HepG2 (cell line): ENCODE measurements at regions not wholly inside any gene's neighbourhood (a gene's known extent, or its start where the extent isn't known, plus 50 kb on each side); places are given as distances from the start of the nearest gene placed in this dataset.

Experiments used
- ATAC-seq: fragments of 200-7000 bp; cut with Tn5 transposase; 3 replicates; pipeline ENCODE4 v1.9.1; 2020; ENCODE audit warnings: mild to moderate bottlenecking, moderate library complexity
- BruUV-seq: library from RNA; stranded (reverse); fragments of 400-500 nt; replicated peaks from 2 replicates; lab custom pipeline; 2021; lab: Mats Ljungman, UMichigan
- CTCF ChIA-PET: fragments of 300-600 bp; formaldehyde crosslinking; extraction: SDS; loops from one replicate; lab custom pipeline; 2021; ENCODE audit warnings: low total read pairs, inconsistent platforms, low intra/inter-chr PET ratio; lab: Yijun Ruan, JAX
- POLR2A ChIA-PET: fragments of 350-600 bp; sonication (Branson Sonifier 250); formaldehyde crosslinking; loops from one replicate; lab custom pipeline; 2020; ENCODE audit warnings: antibody characterized with exemption, inconsistent platforms; lab: Yijun Ruan, JAX
- DNase-seq: peaks from one replicate; pipeline ENCODE4 v3.0.0-alpha.2; 2015; ENCODE audit warnings: low spot score
- FAIRE-seq: peaks from 3 replicates; lab custom pipeline; 2011; peaks lifted over from hg19 to GRCh38; lab: Jason Lieb, UNC
- H2AFZ ChIP-seq: one replicate; pipeline ENCODE4 v1.6.1; 2011; ENCODE audit warnings: low read length, inconsistent platforms
- H3K27ac ChIP-seq: fragments of 300-600 bp; 3 replicates; pipeline ENCODE4 v1.8.0; 2011; ENCODE audit warnings: mixed run types, mild to moderate bottlenecking, mixed read lengths, low read length, inconsistent platforms; ENCODE audit not compliant: insufficient read depth; ENCODE audit errors: extremely low read length
- H3K27me3 ChIP-seq, 2 experiments: fragments of 200-600 bp in 1 of 2; 2 replicates in 1 of 2; 3 replicates in 1 of 2; pipeline versions ENCODE4 v1.6.0 to v1.8.0; 2011; ENCODE audit warnings: low read length in 2 of 2, mild to moderate bottlenecking in 2 of 2, moderate library complexity in 2 of 2, inconsistent platforms in 1 of 2; ENCODE audit not compliant: insufficient read depth in 2 of 2, control insufficient read depth in 1 of 2
- H3K36me3 ChIP-seq, 2 experiments: fragments of 200-600 bp in 1 of 2; replicated peaks in 1 of 2; 2 replicates in 1 of 2; 3 replicates in 1 of 2; pipeline versions ENCODE4 v1.5.1 to v1.8.0; 2011; ENCODE audit warnings: low read length in 2 of 2, inconsistent platforms in 1 of 2; ENCODE audit not compliant: insufficient read depth in 2 of 2, control insufficient read depth in 1 of 2
- H3K4me1 ChIP-seq: 2 replicates; pipeline ENCODE4 v1.5.1; 2012; ENCODE audit warnings: low read length, inconsistent platforms; ENCODE audit not compliant: insufficient read depth
- H3K4me2 ChIP-seq: 2 replicates; pipeline ENCODE4 v1.6.0; 2011; ENCODE audit warnings: low read depth, low read length, inconsistent platforms
- H3K4me3 ChIP-seq, 3 experiments: fragments of 200-600 bp in 1 of 3; sonication (generic), shearing (Covaris generic) in 1 of 3; replicated peaks in 1 of 3; 2 replicates each; pipeline ENCODE4 v1.5.1; 2011 to 2016; ENCODE audit warnings: low read length in 3 of 3, inconsistent platforms in 2 of 3, low read depth in 2 of 3, mild to moderate bottlenecking in 2 of 3, control low read depth in 1 of 3, mixed read lengths in 1 of 3; ENCODE audit not compliant: insufficient read depth in 1 of 3
- H3K79me2 ChIP-seq: one replicate; pipeline ENCODE4 v1.6.1; 2011; ENCODE audit warnings: low read length, inconsistent platforms; ENCODE audit not compliant: insufficient read depth
- H3K9ac ChIP-seq: 2 replicates; pipeline ENCODE4 v1.6.0; 2011; ENCODE audit warnings: mild to moderate bottlenecking, low read depth, low read length, inconsistent platforms; ENCODE audit not compliant: insufficient read depth
- H3K9me3 ChIP-seq: 2 replicates; pipeline ENCODE4 v1.5.1; 2012; ENCODE audit warnings: mild to moderate bottlenecking, low read length
- H4K20me1 ChIP-seq: 2 replicates; pipeline ENCODE4 v1.6.0; 2011; ENCODE audit warnings: inconsistent platforms, mild to moderate bottlenecking, low read length, moderate library complexity; ENCODE audit not compliant: insufficient read depth
- MAFF ChIP-seq: IDR thresholded peaks from 2 replicates; pipeline ENCODE4 v1.6.1; 2011; ENCODE audit warnings: low read depth, low read length, improper control_type of control experiment
- MAFK ChIP-seq, 2 experiments: IDR thresholded peaks in 1 of 2; conservative IDR thresholded peaks in 1 of 2; 2 replicates each; pipeline ENCODE4 v1.6.1; 2011; ENCODE audit warnings: improper control_type of control experiment in 2 of 2, low read length in 2 of 2
- ZFX ChIP-seq: sonication (generic); formaldehyde crosslinking; IDR thresholded peaks from 2 replicates; pipeline ENCODE4 v1.4.0; 2020; ENCODE audit warnings: mild to moderate bottlenecking, low read depth, missing genetic modification reagents, moderate library complexity
- ZNF280B ChIP-seq: sonication (generic); formaldehyde crosslinking; IDR thresholded peaks from 2 replicates; pipeline ENCODE4 v1.5.0; 2020; ENCODE audit warnings: missing genetic modification reagents, mild to moderate bottlenecking, borderline replicate concordance
- WGBS: methylation state at CpG from one replicate; pipeline ENCODE4 v1.1.6; 2017; ENCODE audit warnings: low lambda C conversion rate; 5-methylcytosine and 5-hydroxymethylcytosine counted together
- in situ Hi-C: cut with HindIII; loops from 2 replicates; pipeline ENCODE4 v1.10.0; 2017; ENCODE audit warnings: low pct_unique_long_range_greater_than_20kb; ENCODE audit not compliant: extremely low pct_ligation_motif_present
- intact Hi-C: fragments of 100-400 bp; cut with micrococcal nuclease; formaldehyde crosslinking; loops from one replicate; pipeline ENCODE4 v1.10.0; 2022; ENCODE audit not compliant: unreplicated experiment

DNA sequence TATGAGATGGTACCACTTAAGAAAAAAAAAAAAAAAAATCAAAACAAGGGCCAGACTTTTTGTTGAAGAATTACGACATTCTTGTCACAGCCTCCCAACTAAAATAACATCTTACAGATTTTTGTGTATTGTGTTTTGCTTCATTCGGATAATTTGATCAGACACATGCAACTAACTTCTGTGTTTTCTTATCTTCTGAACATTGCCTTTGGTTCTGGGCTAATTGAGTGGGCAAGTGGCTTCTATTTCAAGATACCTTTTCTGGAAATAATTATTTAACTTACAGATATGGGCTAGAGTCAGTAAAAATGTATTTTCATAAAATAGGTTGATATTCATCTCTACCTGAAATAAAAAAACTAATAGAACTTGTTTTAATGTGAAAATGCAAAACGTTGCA, 165.1 kb downstream of the ANKRD7 start:
- POLR2A ChIA-PET: no interaction called here
- Histone ChIP-seq H3K79me2 (no peaks in the 10 kb centered on the region), H3K27me3 (no peaks in the 10 kb centered on the region), H4K20me1 (no peaks in the 10 kb centered on the region), H3K4me1 (no peaks in the 10 kb centered on the region), H3K36me3 (no peaks in the 10 kb centered on the region), H3K4me3 (no peak overlapping the region), H3K9ac (no peak overlapping the region), H3K27ac (no peak overlapping the region), H3K9me3 (no peaks in the 10 kb centered on the region), H2AFZ (no peak overlapping the region), H3K4me2 (no peak overlapping the region)
- in situ Hi-C loops: no loop called here
- no peak for TF ChIP-seq ZFX (CRISPR knock-in tag)
- WGBS: 1% methylated on average over 3 of the region's 3 CpGs
- ATAC-seq: no peak
- FAIRE-seq: no peak
- no peak for DNase-seq
- CTCF ChIA-PET: no interaction called here
- no TSS peak for BruUV-seq
- intact Hi-C loops: no loop called here

- in situ Hi-C loops (no loop called here), intact Hi-C loops (no loop called here)
- no peak overlapping the region for H2AFZ ChIP-seq
- no peaks in the 10 kb centered on the region for H3K4me1 ChIP-seq
- ATAC-seq (no peak), DNase-seq (no peak), FAIRE-seq (no peak)
- no peaks in the 10 kb centered on the region for H4K20me1 ChIP-seq
- POLR2A ChIA-PET: no interaction called here
- no peaks in the 10 kb centered on the region; a peak in 1 of 5 replicates for H3K27me3 ChIP-seq
- CTCF ChIA-PET: no interaction called here
- 2% methylated on average over 2 of the region's 2 CpGs for WGBS
- no peak for TF ChIP-seq ZNF280B (CRISPR knock-in tag)
- TF ChIP-seq MAFK (conservative IDR thresholded peaks at IDR 0.05 in 1 of 2, IDR thresholded peaks at IDR 0.05 in 1 of 2; ENCODE audit: low read length in 2 of 2): peak in 1 of 2 experiments; percentile 66; a peak in 2 of 4 replicates
- TF ChIP-seq MAFF: peak; percentile 55
- no TSS peak for BruUV-seq
- no peaks in the 10 kb centered on the region for H3K79me2 ChIP-seq
- H3K27ac ChIP-seq: no peak overlapping the region
- no peak overlapping the region for H3K4me3 ChIP-seq
- H3K9ac ChIP-seq: no peak overlapping the region
- no peak overlapping the region for H3K4me2 ChIP-seq
- H3K9me3 ChIP-seq: no peaks in the 10 kb centered on the region
- no peaks in the 10 kb centered on the region for H3K36me3 ChIP-seq
Measured at GRCh38 chr7:118404211-118404610, 179.7 kb downstream of the ANKRD7 start.
